Kasumi-1 (cell line): ENCODE measurements at regions not wholly inside any gene's neighbourhood (a gene's known extent, or its start where the extent isn't known, plus 50 kb on each side); places are given as distances from the start of the nearest gene placed in this dataset.
A peak's percentile ranks its signal among the peaks of the same experiment; 100 is the strongest.

ENCODE experiments used
- DNase-seq, 2 experiments: peaks; one replicate each; lab custom pipeline; 2025; lab: John Stamatoyannopoulos, UW

DNA sequence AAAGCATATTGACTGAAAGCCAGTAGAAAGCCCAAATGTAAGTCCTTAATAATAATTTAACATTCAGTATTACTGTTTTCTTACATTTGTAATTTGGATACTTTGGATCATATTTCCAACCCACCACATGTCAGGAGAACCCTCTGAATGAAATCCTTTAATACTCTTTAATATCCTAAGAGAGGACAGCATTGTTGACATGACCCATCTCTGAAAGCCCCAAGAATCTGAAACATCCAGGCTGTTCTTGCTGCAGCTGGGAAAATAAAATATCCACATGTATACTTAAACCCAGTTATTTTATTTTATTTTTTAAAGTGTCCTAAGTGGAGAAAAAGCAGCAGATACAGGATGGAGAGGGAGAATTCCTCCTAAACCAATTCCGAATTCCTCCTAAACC, 130.8 kb upstream of the RIPOR2 start:
- no peak for DNase-seq

DNA sequence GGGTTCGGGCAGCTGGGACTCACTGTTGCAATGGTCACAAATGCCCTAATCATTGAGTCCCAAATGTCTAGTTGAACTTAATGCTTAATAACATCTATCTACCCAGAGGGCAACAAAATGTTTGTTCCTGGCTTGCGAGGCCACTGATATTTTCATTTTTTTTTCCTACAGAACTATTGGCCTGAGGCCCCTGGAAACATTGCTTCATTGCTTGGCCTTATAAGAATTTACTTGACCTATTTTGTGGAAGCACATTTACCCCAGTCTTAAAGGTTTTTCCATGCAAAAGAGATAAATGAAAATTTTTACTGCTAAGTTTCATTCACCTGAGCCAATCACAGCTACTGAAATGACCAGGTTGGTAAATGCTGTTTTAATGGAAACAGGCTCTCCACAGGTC, 133.1 kb upstream of the RIPOR2 start:
- DNase-seq, result no peak

DNA sequence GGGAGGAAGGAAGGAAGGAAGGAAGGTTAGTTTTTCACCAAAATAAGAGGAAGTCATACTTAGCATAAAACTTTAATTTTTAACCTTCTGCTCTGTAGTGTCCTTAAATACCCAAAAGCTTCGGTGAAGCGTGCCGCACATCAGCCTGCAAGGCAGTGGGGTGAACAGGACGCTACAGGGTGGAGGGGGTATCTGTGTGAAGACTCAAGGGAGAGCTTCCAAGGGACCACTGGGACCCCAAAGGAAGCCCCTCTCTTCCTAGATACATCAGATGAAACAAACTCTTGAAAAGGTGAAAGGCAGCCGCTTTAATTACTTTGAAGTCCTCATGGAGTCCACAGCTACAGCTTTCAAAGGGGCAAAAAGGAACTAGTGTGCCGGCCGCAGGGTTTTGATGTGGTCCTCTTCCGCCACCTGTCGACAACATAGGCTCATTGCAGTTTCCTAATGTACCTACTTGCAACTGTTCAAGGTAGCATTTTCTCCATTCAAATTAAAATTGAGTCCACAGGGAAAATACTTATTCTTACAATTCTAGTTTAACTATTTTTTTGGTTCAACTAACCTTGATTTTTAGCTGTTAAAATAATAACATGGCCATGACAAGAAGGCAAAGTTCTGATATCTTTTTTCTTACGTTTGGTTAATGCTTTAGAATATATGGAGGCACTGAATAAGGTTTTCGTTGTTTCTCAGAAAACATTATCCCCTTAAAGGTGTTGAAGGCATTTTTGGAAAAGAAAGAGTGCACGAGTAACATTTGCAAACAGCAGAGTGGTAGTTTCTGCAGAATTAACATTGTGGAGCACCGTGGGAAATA, 135.0 kb upstream of the RIPOR2 start:
- peak; percentile 88 to 92 for DNase-seq

DNA sequence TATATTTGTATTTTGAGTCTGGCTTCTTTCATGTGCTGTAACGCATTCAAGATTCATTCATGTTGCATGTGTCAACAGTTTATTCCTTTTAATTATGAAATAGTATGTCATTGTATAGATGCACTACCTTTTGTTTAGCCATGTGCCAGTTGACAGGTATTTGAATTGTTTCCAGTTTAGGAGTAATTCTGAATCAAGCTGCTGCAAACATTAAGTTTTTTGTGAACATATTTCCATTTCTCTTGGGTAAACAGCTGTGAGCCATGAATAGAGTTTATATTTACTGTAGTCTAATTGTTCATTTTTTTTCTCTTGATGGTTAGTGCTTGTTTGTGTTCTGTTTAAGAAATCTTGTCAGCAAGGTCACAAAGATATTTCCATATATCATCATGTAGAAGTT, 142.4 kb upstream of the RIPOR2 start:
- DNase-seq, result no peak

DNA sequence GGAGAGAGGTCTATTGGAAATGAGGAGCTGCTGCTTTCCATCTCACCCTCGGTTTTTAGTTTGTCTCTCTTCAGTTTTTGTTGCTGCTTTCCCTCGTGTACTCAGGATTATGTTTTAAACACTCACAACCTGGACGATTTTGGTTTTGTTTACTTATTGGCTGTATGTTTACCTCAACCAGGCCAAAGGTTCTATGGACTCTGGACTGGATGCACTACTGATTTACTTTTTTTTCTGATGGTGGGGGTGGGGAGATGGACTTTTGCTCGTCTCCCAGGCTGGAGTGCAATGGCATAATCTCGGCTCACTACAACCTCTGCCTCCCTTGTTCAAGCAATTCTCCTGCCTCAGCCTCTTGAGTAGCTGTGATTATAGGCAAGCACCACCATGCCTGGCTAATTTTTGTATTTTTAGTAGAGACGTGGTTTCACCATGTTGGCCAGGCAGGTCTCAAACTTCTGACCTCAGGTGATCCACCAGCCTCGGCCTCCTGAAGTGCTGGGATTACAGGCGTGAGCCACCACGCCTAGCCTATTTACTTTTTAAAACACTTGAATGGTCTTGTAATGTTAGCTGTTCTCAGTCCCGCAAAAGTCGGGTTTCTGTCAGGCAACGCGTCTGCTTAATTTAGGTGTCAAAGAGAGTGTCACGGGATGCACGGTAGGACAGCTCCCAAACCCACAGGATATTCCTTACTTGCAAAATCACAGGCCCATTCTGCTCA, 148.2 kb upstream of the RIPOR2 start:
- no peak for DNase-seq

DNA sequence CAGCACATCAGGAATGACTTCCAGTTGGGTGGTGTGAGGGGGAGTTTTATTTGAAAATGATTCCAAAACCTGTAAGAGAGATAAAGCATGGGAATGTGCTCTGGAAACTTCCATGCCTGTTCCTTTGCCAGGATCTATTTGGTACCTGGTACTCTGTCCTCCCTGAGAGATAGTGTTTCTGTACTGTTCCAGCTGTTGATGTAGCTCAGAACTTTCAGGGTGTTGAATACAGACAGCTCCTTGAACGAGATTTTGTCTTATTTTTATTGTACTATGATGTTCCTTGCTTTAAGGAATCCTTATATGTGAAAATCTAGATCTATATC, 148.7 kb upstream of the RIPOR2 start:
- DNase-seq, result no peak

DNA sequence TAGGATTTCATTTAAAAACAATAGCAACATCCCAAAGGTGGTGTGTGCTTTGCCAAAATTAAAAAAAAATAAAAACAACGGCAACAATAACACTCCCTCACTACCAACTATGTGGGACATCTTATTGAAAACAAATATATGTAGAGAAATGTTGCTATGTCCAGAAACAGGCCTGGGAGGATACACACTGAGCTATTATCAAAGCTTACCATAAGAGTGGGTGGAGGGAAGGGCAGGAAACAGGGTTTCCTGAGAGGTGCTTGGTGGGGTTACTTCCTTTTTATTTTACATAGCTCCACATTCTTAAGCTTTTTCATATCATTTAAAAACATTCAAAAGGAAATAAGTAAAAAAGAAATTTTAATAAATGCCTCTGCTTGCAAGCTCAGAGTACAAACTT, 150.0 kb upstream of the RIPOR2 start:
- DNase-seq, result peak; percentile 80 to 88

DNA sequence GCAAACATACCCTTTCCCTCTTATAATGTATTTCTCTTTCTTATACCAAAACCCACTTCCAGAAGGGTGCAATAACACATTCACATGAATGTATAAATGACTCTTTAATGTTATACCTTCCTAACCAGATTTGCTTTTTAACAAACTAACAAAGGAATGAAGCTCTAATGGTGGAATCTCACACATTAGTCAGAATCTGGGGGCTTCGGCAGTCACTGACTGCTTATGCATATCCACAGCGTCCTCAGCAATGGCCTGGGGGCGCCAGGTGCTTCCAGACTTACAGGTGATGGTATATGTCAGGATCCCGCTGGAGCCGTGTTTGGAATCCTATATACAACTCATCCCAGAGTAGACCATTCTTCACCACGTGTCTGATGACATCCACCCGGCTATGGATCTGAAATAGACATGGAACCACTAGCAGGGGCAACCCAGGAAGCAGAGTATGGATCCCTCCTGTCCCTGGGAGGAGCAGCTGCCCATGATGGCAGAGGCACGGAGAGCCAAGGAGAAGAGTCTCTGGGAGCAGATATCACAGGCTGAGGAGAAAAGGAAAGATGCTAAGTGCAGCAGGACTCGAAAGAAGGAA, 150.8 kb upstream of the RIPOR2 start:
- DNase-seq, result no peak

DNA sequence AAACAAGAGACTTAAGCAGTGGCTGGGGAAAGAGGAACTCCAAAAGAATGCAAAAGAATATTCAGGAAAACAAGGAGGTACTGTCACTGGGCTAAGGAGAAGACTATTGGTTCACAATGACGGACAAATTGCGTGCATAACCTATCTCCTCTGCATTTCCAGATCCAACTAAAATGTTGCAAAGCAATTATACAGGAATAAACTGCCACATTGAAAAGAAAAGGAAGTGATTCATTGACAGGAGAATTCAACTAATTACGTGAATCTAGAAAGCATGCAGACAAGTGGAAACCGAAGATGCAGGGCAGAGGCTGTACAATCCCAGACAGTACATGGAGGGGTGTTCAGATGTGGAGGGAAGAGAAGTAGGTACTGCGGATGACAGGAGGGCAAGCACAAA, 152.8 kb upstream of the RIPOR2 start:
- peak; percentile 15 to 25 for DNase-seq

DNA sequence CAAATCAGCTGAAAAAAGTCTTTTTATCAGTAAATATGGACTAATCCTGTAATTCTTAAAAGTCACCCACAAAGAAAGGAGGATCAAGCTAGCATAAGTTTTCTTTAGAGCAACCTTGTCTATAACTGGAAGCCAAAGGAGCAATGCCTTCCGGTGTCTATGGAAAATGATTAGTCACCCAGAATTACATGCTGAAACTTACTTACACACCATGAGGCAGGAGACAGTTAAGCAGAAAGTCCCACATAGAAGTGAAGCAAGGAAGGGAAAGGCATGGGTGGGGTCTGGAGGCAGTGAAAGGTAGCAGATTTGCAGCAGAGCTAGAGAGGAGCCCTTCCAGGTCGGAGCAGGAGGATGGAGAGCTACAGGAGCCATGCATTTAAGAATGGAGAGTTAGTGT, 153.7 kb upstream of the RIPOR2 start:
- no peak for DNase-seq

DNA sequence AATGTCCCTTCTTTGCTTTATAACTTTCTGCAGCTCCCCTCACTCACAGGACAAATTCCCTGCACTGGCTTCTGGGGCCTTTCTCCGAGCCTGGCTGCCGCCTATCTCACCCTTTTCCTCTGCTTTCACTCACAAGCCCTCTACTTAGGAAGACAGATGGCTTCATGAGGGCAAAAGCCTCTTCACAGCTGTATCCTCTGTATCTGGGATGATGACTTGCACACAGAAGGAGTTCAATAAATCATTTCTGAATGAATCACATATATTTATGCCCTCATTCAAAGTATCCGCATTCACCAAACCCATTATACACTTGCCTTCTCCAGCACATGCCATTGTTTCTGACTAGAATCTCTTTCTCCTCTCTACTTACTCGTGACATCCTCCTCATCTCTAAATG, 159.0 kb upstream of the RIPOR2 start:
- DNase-seq, result no peak

DNA sequence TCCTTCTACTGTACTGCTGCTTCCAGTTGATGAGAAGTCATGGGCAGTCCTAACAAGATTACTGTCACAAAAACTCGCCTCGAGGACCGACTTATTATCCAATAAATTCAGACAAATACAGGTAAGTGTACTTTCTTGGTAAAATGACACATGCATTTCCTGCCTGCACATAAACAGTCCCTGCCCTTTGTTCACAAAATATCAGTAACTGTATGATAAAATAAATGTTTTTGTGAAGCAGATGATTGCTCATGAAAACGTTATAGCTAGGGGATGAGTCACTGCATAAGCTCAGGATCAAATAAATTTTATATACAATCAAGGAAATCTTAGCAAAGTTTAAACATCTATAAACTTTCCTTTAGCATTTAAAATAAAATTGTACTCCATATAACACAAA, 164.5 kb upstream of the RIPOR2 start:
- no peak for DNase-seq

DNA sequence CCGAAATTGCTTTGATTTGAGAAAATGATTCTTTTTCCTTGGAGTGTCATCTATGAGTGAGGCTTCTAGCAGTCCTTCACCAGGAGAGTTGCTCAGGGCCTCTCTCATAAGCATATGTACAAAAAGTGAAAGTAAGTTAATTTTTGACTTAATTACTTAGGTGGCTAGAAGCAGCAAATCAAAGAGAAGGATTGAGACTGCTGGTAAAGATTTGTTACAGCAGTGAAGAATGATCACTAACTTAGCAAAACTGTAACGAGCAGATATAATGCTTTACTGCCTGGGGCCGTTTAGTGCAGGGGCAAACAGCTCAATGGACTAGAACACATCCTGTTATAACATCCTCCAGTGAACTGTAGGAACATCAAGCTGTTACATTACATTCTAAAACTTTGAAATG, 167.8 kb upstream of the RIPOR2 start:
- DNase-seq, result no peak

DNA sequence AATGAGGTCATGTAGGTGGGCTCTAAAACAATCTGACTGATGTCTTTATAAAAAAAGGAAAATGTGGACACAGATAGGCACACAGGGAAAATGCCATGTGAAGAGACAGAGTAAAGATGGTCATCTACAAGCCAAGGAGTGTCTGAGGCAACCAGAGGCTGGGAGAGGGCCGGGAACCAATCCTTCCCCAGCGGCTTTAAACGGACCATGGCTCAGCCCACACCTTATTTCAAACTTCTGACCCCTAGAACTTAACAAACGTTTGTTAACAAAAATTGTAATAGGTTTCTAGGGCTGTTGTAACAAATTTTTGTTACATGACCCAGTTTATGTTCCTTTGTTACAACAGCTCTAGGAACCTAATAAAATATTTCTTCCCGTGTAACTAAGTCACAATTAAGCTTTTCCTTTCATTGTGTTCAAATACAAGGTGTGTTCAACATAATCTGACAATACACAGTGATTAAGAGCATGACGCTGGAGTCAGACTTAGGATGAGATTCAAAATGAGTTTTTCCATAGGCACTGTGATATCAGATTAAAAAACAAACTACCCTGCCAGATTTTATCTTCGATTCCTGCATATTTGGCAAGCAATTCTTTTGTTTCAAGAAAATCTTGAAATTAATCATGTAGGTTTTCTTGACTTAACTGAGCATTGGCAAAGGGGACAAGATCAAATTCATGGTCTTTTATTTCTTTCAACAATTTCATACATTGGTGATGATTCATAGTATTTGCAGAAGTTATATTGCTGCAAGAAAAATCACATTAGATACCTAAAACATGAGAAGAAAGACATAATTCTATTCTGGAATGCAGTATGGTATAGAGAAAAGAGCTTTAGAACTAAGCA, 169.5 kb upstream of the RIPOR2 start:
- no peak for DNase-seq

DNA sequence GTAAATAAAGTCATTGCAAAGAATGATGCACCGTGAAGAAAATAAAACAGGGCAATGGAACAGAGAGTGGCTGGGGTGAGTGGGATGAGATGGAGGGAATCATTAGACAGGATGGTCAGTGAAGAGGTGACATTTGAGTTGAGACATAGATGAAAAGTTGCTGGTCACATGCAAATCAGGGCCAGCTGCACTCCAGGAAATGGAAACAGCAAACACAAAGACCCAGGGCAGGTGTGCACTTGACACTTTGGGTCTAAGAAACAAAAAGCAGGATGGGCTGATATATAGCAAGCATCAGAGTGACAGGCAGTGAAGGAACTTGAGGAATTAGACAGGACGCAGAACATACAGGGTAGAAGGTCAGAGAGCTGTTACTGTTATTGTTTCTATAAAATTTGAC, 171.5 kb upstream of the RIPOR2 start:
- no peak for DNase-seq

DNA sequence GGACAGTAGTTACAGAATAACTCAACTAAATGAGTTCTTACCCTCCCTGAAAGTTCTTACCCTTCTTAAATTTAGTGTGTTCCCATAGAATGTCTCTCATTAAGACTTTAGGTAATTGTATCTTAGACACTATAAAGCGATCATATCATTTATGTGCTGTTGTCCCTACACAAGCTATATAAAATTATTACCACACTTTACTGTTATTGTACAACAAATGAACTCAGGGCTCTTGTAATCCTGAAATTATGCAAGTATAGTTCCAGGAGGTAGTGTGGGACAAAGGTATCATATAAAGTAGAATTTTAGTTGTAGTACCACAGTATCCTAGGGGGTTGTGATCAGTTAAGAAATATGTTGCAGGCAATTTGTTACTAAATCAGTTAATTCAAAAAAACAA, 167.4 kb upstream of the CARMIL1 start:
- DNase-seq, result no peak

DNA sequence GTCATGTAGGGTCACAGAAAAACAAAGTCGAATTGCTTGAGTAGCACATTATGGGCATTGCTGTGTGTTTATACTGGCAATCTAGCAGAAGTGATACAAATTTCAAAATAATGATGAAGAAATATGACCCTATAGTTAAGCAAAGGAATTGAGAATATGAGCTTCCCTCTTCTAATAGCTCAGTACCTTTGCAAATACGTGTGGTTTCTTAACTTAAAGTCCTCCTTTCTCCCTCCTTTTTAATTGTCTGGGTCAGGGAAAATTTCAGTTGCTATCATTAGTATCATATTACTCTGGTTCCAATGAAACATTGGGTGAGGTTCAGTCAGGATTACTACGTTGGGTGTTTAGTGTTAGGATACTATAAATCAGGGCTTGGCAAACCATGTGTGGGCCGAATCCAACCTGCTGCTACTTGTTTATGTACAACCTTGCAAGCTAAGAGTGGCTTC, 166.8 kb upstream of the CARMIL1 start:
- DNase-seq, result no peak

DNA sequence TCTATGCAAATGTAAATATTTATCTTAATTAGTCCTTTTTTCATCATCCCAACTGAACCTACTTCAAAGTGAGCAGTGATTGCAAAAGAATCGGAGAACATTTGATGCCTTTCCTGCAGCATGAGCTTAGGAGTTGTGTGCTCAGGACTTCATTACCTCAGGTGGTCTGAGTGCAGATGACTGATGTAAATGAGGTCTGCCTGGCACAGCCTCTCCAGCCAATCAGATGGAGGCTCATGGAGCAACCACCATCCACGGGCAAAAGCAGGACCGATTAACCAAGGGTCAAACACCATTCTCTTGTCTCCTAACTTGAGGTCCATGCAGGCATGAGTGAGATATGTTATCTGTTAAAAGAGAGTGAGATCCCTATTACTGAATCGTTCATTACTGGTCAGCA, 165.7 kb upstream of the CARMIL1 start:
- DNase-seq, result no peak

DNA sequence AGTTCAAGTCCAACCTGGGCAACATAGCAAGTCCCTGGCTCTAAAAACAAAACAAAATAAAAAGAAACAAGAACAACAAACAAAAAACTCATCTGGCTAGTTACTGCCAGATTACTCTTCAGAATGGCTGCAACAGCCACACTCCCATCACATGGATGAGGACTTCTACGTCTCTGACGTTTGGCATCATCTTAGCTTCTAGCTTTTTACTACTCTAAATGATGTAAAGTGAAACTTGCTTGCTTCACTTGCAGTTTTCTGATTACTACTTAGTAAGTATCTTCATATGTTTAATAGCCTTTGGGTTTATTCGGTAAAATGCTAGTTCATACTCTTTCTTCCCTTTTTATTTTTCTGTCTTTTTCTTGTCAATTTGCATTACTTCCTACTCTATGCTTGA, 161.1 kb upstream of the CARMIL1 start:
- DNase-seq, result no peak

DNA sequence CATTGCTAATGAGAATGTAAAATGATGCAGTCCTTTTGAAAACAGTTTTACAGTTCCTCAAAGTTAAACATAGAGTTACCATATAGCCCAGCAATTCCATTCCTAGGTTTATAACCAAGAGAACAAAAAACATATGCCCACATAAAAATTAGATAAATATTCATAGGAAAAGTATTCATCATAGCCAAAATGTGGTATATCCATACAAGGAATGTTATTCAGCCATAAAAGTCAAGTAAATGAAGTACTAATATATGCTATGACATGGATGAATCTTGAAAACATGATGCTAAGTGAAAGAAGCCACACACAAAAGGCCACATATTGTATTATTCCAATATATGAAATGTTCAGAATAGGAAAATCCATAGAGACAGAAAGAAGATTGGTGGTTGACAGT, 158.0 kb upstream of the CARMIL1 start:
- DNase-seq, result no peak

DNA sequence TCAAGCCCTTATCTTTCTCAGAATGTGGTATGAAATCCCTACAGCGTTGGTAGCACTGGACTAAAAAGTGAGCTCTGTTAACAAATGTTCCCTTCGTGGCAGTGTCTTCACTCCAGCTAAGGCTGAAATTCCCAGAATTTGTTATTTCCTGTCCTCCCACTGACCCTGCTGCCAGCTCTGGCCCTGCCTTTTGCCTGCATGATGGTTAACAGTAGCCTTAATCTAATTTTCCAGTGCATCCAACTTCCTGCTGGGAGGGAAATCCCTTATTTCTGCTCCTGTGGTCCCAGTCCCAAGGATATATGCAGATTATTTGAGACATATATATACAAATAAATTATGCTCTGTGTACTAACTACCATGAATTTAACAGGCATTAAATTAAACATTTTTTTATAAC, 157.2 kb upstream of the CARMIL1 start:
- no peak for DNase-seq

DNA sequence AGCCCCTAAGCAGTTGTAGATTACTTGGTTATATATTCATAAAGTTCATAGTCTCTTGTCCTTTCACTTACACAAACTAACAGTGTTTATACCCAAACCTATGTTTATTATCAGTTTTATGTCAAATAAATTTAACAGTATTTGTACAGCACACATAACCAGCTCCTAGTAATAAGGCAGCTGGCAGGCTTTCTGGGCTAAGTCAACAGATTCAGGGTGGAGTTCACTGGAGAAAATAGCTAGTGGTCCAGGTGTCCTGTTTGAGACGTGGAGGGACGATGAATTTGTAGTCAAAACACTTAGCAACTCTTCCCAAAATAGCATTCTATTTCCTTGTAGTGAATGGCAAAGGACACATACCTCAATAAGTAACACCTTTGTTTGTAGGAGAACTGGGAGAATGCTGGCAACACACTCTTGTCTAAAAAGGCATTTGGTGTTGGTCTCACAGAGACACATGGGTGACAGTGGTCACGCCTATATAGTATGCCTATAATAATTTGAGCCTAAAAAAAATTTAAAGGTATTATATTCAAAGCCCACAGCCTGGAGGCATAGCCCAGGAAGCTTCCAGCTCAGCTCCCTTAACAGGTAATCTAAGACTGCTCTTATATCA, 156.4 kb upstream of the CARMIL1 start:
- no peak for DNase-seq
